ENCODE measurements at regions not wholly inside any gene's neighbourhood (a gene's known extent, or its start where the extent isn't known, plus 50 kb on each side); places are given as distances from the start of the nearest gene placed in this dataset.
A peak's percentile ranks its signal among the peaks of the same experiment; 100 is the strongest.

DNA sequence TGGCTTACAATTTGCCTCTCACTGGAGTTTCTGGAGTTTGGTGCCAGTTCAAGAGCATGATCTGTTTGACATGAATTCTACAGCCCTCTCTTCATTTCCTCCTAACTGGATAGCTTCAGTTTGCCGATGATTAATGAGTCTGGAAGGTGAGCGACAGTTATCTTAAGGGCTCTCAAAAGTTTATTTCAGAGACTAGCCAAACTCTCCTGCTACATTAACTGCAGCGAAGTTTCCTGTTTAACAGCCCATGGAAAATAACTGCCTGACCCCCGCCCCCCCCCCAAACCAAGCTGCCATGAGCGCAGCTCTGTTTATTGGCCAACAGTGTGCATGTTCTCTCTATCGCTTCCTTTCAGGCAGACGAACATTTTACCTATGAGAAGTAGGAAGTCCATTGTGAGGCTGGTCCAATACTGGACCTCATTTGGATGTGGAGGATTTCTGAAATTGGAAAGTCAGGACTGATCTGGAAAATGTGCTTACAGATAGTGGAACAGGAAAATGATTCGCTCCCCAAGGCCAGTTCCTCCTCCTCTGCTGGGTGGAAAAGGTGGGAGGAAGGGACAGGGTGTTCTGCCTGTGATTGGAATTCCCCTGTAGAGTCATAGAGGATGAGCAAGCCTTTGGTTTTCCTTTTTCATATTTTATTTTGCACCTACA is 522.2 kb upstream of the JAG1 start:
- H3K4me3 ChIP-seq (ENCODE audit: low read depth, low read length): no peak overlapping the region
- DNase-seq (ENCODE audit: low read depth): no peak
- TF ChIP-seq, protein P1, sequence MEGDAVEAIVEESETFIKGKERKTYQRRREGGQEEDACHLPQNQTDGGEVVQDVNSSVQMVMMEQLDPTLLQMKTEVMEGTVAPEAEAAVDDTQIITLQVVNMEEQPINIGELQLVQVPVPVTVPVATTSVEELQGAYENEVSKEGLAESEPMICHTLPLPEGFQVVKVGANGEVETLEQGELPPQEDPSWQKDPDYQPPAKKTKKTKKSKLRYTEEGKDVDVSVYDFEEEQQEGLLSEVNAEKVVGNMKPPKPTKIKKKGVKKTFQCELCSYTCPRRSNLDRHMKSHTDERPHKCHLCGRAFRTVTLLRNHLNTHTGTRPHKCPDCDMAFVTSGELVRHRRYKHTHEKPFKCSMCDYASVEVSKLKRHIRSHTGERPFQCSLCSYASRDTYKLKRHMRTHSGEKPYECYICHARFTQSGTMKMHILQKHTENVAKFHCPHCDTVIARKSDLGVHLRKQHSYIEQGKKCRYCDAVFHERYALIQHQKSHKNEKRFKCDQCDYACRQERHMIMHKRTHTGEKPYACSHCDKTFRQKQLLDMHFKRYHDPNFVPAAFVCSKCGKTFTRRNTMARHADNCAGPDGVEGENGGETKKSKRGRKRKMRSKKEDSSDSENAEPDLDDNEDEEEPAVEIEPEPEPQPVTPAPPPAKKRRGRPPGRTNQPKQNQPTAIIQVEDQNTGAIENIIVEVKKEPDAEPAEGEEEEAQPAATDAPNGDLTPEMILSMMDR (IDR thresholded peaks at IDR 0.05; ENCODE audit: insufficient read depth, low read depth, low read length, missing control alignments): no peak

DNA sequence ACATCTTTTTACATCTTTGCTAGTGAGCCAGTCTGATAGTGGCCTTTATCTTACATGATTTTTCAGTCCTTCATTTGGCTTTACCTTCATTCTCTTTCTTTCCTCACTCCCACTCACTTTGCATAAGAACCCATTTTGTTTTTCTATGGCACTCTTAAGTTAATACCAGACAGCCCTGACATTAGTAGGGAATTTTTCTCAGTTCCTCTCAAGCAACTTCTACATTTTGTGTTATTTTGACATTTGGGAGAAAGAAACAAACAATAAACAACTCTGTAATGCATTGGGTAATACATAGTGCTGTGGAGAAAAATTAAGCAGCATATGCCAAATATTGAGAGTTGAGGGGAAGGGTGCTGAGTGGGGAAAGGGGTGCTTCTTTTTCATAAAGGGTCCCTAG is 524.1 kb upstream of the JAG1 start:
- no peak overlapping the region for H3K4me3 ChIP-seq (ENCODE audit: low read depth, low read length)
- TF ChIP-seq, protein P1 (IDR thresholded peaks at IDR 0.05; ENCODE audit: insufficient read depth, low read depth, low read length, missing control alignments): no peak
- DNase-seq (ENCODE audit: low read depth): no peak

DNA sequence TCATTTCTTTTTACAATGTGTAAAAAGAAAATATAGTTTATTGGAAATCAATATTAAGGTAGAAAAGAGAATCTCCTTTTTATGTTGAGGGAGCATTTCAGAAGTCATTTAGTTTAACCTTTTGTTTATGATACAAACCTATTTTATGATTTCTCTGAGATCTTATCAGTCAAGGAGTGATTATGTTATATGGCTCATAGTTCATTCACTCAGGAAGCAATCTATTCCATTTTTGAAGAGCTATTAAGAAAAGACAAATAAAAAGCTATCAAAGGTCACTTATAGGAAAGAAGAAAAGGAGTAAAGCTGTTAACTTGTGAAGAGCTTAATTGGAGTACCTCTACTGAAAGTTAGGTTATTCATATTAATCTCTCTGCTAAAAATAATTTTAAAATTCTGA is 526.6 kb upstream of the JAG1 start:
- no peak overlapping the region for H3K4me3 ChIP-seq (ENCODE audit: low read depth, low read length)
- TF ChIP-seq, protein P1 (IDR thresholded peaks at IDR 0.05; ENCODE audit: insufficient read depth, low read depth, low read length, missing control alignments): no peak
- DNase-seq (ENCODE audit: low read depth): no peak

DNA sequence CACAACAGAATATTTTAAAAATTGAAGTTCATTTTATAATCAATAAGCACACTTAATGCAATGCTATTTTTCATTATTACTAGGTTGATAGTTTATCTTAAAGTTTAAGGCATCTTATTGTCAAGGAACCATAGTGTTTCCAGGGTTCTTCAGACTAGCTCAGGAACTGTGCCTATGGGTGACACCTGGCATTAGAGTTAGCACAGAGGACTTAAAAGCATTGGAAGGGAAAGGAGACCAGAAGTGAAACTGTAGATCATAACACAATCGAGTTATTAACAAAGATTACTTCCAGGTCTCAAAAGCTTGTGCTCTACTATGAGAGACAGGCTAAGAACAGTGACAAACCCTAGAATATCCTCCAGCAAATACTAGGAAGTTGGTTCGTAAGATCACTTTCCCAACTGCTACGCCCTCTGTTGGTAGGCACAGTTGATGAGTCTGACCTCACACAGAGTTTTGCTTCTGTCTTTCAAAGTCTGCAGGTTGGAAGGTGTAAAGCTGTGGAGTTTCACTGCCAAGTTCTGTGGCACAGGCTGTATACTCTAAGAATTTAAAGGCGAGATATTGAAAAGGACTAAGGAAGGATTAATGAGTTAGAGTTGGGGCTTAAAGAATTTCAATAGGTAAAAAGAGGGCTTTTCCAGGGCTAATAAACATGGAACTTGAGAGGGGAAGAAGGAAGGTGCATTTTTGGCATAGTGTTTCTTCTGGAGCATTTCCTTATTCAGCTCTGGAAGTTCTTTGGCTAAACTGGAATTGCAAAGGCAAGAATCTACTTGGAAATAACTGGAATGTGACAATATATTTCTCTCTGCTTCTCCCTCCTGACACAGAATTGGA is 531.3 kb upstream of the JAG1 start:
- no peak overlapping the region for H3K4me3 ChIP-seq (ENCODE audit: low read depth, low read length)
- TF ChIP-seq, protein P1 (IDR thresholded peaks at IDR 0.05; ENCODE audit: insufficient read depth, low read depth, low read length, missing control alignments): peak; percentile 82
- peak; percentile 73 for DNase-seq (ENCODE audit: low read depth)

DNA sequence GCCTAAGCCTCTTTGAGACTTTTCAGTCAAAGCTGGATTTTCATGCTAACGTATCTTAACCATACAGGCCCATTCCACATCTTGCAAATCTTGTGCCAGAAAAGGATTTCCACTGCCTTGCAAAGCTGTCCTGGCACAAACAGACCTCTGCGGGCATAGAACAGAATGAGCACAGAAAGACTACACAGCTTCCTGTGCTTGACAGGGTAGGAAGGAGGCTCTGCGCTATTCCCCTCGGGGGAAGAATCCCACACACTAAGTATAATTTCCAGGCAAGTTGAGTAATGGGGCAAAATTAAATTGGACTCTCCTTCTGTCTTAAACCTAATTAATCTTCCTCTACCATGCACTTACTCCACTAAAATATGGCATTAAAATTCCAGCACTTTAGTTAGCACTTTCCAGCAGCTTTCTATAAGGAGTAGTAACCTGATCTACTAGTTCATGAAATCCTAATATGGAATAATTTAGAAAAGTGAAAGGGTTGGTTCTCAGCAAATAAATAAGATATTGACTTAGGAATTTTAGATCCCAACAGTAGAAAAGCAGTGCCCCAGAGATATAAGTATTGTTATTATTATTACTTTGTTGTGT is 532.1 kb upstream of the JAG1 start:
- TF ChIP-seq, protein P1 (IDR thresholded peaks at IDR 0.05; ENCODE audit: insufficient read depth, low read depth, low read length, missing control alignments): no peak
- no peak overlapping the region for H3K4me3 ChIP-seq (ENCODE audit: low read depth, low read length)
- no peak for DNase-seq (ENCODE audit: low read depth)

DNA sequence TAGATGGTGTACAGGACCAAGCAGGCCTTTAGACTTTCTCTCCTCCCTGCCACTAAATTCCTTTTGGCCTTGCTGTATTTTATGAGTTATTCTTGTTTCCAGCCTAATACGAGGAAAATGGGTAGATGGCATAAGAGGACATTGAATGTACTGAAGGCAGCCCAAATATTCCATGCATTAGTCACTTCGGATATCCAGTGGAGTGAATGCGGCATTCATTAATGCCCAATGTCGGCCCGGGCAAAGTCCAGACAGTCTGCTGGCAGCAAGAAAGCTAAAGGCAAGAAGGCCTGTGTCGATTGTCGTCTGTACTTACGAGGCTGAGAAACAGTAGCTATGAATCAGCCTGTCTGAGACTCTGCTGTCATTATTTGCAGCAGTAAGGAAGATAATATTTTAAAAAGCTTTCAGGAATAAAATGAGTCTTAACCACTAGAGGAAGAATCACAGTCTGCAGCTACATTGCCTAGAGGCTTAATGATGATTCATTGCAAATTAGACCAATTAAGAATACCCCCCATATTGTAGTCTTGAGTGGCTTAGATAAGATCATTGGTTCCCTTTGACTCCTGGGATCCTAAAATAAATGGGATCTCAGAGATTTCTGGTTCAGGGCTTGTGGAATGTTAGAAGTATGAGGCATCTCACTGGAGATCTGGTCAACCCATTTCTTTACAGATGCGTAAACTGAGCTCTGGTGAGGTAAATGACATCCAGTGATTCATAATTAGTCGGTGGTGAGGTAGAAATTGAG is 534.1 kb upstream of the JAG1 start:
- no peak overlapping the region for H3K4me3 ChIP-seq (ENCODE audit: low read depth, low read length)
- DNase-seq (ENCODE audit: low read depth): no peak
- TF ChIP-seq, protein P1 (IDR thresholded peaks at IDR 0.05; ENCODE audit: insufficient read depth, low read depth, low read length, missing control alignments): no peak
